ENCODE measurements at regions not wholly inside any gene's neighbourhood (a gene's known extent, or its start where the extent isn't known, plus 50 kb on each side); places are given as distances from the start of the nearest gene placed in this dataset.

- FAIRE-seq = no peak
- no peaks in the 10 kb centered on the region for H3K36me3 ChIP-seq (ENCODE audit: insufficient read depth, low read length)
- H3K4me1 Mint-ChIP-seq (ENCODE audit: low read depth, unreplicated experiment) = peaks cover 6% of the 10 kb centered on the region
These were observed 337.6 kb downstream of the STIM2 start for GRCh38 chr4:27198246-27198645.

GRCh38 chr4:27198971-27199370 is 338.3 kb downstream of the STIM2 start:
- FAIRE-seq (no peak), DNase-seq (ENCODE audit: low read depth) (no peak)
- H3K4me1 ChIP-seq (ENCODE audit: insufficient read depth, low read length) = no peaks in the 10 kb centered on the region
- Mint-ChIP-seq H3K4me3 (ENCODE audit: unreplicated experiment) (no peak overlapping the region), H3K27ac (ENCODE audit: unreplicated experiment) (no peak overlapping the region), H3K36me3 (ENCODE audit: low read depth, unreplicated experiment) (no peaks in the 10 kb centered on the region), H3K9me3 (ENCODE audit: unreplicated experiment) (peaks cover 3% of the 10 kb centered on the region), H3K4me1 (ENCODE audit: low read depth, unreplicated experiment) (peaks cover 6% of the 10 kb centered on the region), H3K27me3 (ENCODE audit: low read depth, unreplicated experiment) (peaks cover 3% of the 10 kb centered on the region)
- H3K27ac ChIP-seq (ENCODE audit: low read depth, low read length) = no peak overlapping the region
- no peak overlapping the region for H3K9ac ChIP-seq (ENCODE audit: low read length)
- H4K20me1 ChIP-seq (ENCODE audit: insufficient read depth, low read length) = no peaks in the 10 kb centered on the region
- H3K4me2 ChIP-seq (ENCODE audit: low read length) = no peak overlapping the region
- no peak for TF ChIP-seq CTCF (IDR thresholded peaks at IDR 0.05; ENCODE audit: insufficient read depth, low read depth, low read length)
- no peak for TF ChIP-seq EZH2 (IDR thresholded peaks at IDR 0.05; ENCODE audit: insufficient read depth, low read length)
- H3K4me3 ChIP-seq (ENCODE audit: insufficient read depth, low read depth, low read length) = no peak overlapping the region
- no peak overlapping the region for H2AFZ ChIP-seq (ENCODE audit: low read depth, low read length)
- no peaks in the 10 kb centered on the region for H3K79me2 ChIP-seq (ENCODE audit: insufficient read depth, low read length)
- H3K27me3 ChIP-seq (ENCODE audit: insufficient read depth, low read length) = no peaks in the 10 kb centered on the region
- H3K36me3 ChIP-seq (ENCODE audit: insufficient read depth, low read length) = no peaks in the 10 kb centered on the region
- H3K9me3 ChIP-seq (ENCODE audit: insufficient read depth, low read depth, low read length) = no peaks in the 10 kb centered on the region

More at GRCh38 chr4:27198246-27198645, 337.6 kb downstream of the STIM2 start:
- no peak overlapping the region for H3K27ac Mint-ChIP-seq (ENCODE audit: unreplicated experiment)
- Histone ChIP-seq H3K27ac (ENCODE audit: low read depth, low read length) (no peak overlapping the region), H3K9me3 (ENCODE audit: insufficient read depth, low read depth, low read length) (no peaks in the 10 kb centered on the region), H3K4me1 (ENCODE audit: insufficient read depth, low read length) (no peaks in the 10 kb centered on the region), H3K4me3 (ENCODE audit: insufficient read depth, low read depth, low read length) (no peak overlapping the region), H4K20me1 (ENCODE audit: insufficient read depth, low read length) (no peaks in the 10 kb centered on the region), H3K79me2 (ENCODE audit: insufficient read depth, low read length) (no peaks in the 10 kb centered on the region), H3K27me3 (ENCODE audit: insufficient read depth, low read length) (no peaks in the 10 kb centered on the region), H3K4me2 (ENCODE audit: low read length) (no peak overlapping the region), H3K9ac (ENCODE audit: low read length) (no peak overlapping the region), H2AFZ (ENCODE audit: low read depth, low read length) (no peak overlapping the region)
- peaks cover 3% of the 10 kb centered on the region for H3K9me3 Mint-ChIP-seq (ENCODE audit: unreplicated experiment)
- DNase-seq (ENCODE audit: low read depth) = no peak
- TF ChIP-seq CTCF (IDR thresholded peaks at IDR 0.05; ENCODE audit: insufficient read depth, low read depth, low read length) (no peak), EZH2 (IDR thresholded peaks at IDR 0.05; ENCODE audit: insufficient read depth, low read length) (no peak)
- H3K27me3 Mint-ChIP-seq (ENCODE audit: low read depth, unreplicated experiment) = peaks cover 3% of the 10 kb centered on the region
- no peaks in the 10 kb centered on the region for H3K36me3 Mint-ChIP-seq (ENCODE audit: low read depth, unreplicated experiment)
- H3K4me3 Mint-ChIP-seq (ENCODE audit: unreplicated experiment) = no peak overlapping the region

GRCh38 chr4:27206009-27206408 is 345.4 kb downstream of the STIM2 start:
- H3K4me1 ChIP-seq (ENCODE audit: insufficient read depth, low read length) = no peaks in the 10 kb centered on the region
- no peak overlapping the region for H3K27ac Mint-ChIP-seq (ENCODE audit: unreplicated experiment)
- no peak overlapping the region for H3K4me2 ChIP-seq (ENCODE audit: low read length)
- no peak overlapping the region for H3K27ac ChIP-seq (ENCODE audit: low read depth, low read length)
- H3K9ac ChIP-seq (ENCODE audit: low read length) = no peak overlapping the region
- no peak overlapping the region for H3K4me3 Mint-ChIP-seq (ENCODE audit: unreplicated experiment)
- no peaks in the 10 kb centered on the region for H3K27me3 ChIP-seq (ENCODE audit: insufficient read depth, low read length)
- FAIRE-seq = no peak
- no peak overlapping the region for H3K4me3 ChIP-seq (ENCODE audit: insufficient read depth, low read depth, low read length)
- no peaks in the 10 kb centered on the region for H3K36me3 ChIP-seq (ENCODE audit: insufficient read depth, low read length)
- peaks cover 3% of the 10 kb centered on the region for H3K9me3 Mint-ChIP-seq (ENCODE audit: unreplicated experiment)
- no peaks in the 10 kb centered on the region for H4K20me1 ChIP-seq (ENCODE audit: insufficient read depth, low read length)
- H2AFZ ChIP-seq (ENCODE audit: low read depth, low read length) = no peak overlapping the region
- peaks cover 7% of the 10 kb centered on the region for H3K27me3 Mint-ChIP-seq (ENCODE audit: low read depth, unreplicated experiment)
- H3K79me2 ChIP-seq (ENCODE audit: insufficient read depth, low read length) = no peaks in the 10 kb centered on the region
- peaks cover 6% of the 10 kb centered on the region for H3K4me1 Mint-ChIP-seq (ENCODE audit: low read depth, unreplicated experiment)
- H3K9me3 ChIP-seq (ENCODE audit: insufficient read depth, low read depth, low read length) = no peaks in the 10 kb centered on the region
- peak; percentile 46 for DNase-seq (ENCODE audit: low read depth)
- TF ChIP-seq CTCF (IDR thresholded peaks at IDR 0.05; ENCODE audit: insufficient read depth, low read depth, low read length) = no peak
- TF ChIP-seq EZH2 (IDR thresholded peaks at IDR 0.05; ENCODE audit: insufficient read depth, low read length) = no peak
- no peaks in the 10 kb centered on the region for H3K36me3 Mint-ChIP-seq (ENCODE audit: low read depth, unreplicated experiment)

Data from astrocyte (in vitro differentiated cells and primary cell).